ENCODE measurements at regions not wholly inside any gene's neighbourhood (a gene's known extent, or its start where the extent isn't known, plus 50 kb on each side); places are given as distances from the start of the nearest gene placed in this dataset.

- Mint-ChIP-seq H3K4me3 (no peak overlapping the region), H3K27me3 (ENCODE audit: insufficient read depth, low read depth) (peaks cover 2% of the 10 kb centered on the region), H3K36me3 (no peaks in the 10 kb centered on the region), H3K4me1 (no peaks in the 10 kb centered on the region), H3K9me3 (no peaks in the 10 kb centered on the region), H3K27ac (no peak overlapping the region)
- Histone ChIP-seq H3F3A (ENCODE audit: low read depth) (no peaks in the 10 kb centered on the region), H3K27ac (no peak overlapping the region), H3K4me3 (no peak overlapping the region), H3K27me3 (no peaks in the 10 kb centered on the region), H3K79me2 (ENCODE audit: low read depth) (no peaks in the 10 kb centered on the region), H3K9ac (no peak overlapping the region), H3K9me3 (ENCODE audit: low read depth) (no peaks in the 10 kb centered on the region), H3K4me2 (no peak overlapping the region), H3K4me1 (no peaks in the 10 kb centered on the region), H2AFZ (replicated peaks) (no peak overlapping the region), H3K36me3 (no peaks in the 10 kb centered on the region), H4K20me1 (ENCODE audit: low read depth) (no peaks in the 10 kb centered on the region)
- TF ChIP-seq EZH2phosphoT487 (IDR thresholded peaks at IDR 0.05) (no peak), CTCF (IDR thresholded peaks at IDR 0.05) (no peak), EZH2 (IDR thresholded peaks at IDR 0.05) (no peak)
- DNase-seq (ENCODE audit: low spot score): no peak
Measured at GRCh38 chr7:18290865-18291264, 204.7 kb upstream of the HDAC9 start.

- Histone ChIP-seq H3F3A (ENCODE audit: low read depth) (no peaks in the 10 kb centered on the region), H2AFZ (replicated peaks) (no peak overlapping the region), H3K9me3 (ENCODE audit: low read depth) (no peaks in the 10 kb centered on the region), H4K20me1 (ENCODE audit: low read depth) (no peaks in the 10 kb centered on the region), H3K27me3 (no peaks in the 10 kb centered on the region), H3K9ac (no peak overlapping the region), H3K4me2 (no peak overlapping the region), H3K27ac (no peak overlapping the region), H3K36me3 (no peaks in the 10 kb centered on the region), H3K79me2 (ENCODE audit: low read depth) (no peaks in the 10 kb centered on the region), H3K4me3 (no peak overlapping the region), H3K4me1 (no peaks in the 10 kb centered on the region)
- H3K36me3 Mint-ChIP-seq: no peaks in the 10 kb centered on the region
- peaks cover 2% of the 10 kb centered on the region for H3K27me3 Mint-ChIP-seq (ENCODE audit: insufficient read depth, low read depth)
- H3K4me3 Mint-ChIP-seq: no peak overlapping the region
- no peak overlapping the region for H3K27ac Mint-ChIP-seq
- no peaks in the 10 kb centered on the region for H3K4me1 Mint-ChIP-seq
- TF ChIP-seq EZH2 (IDR thresholded peaks at IDR 0.05) (no peak), EZH2phosphoT487 (IDR thresholded peaks at IDR 0.05) (no peak), CTCF (IDR thresholded peaks at IDR 0.05) (no peak)
- no peak for DNase-seq (ENCODE audit: low spot score)
- H3K9me3 Mint-ChIP-seq: no peaks in the 10 kb centered on the region
Measured at GRCh38 chr7:18292584-18292983, 203.0 kb upstream of the HDAC9 start.

GRCh38 chr7:18293759-18294158, 201.8 kb upstream of the HDAC9 start:
- Mint-ChIP-seq H3K36me3 (no peaks in the 10 kb centered on the region), H3K4me1 (no peaks in the 10 kb centered on the region), H3K4me3 (no peak overlapping the region), H3K27ac (no peak overlapping the region), H3K27me3 (ENCODE audit: insufficient read depth, low read depth) (peaks cover 2% of the 10 kb centered on the region), H3K9me3 (no peaks in the 10 kb centered on the region)
- Histone ChIP-seq H3K4me3 (no peak overlapping the region), H2AFZ (replicated peaks) (peak overlapping the region; percentile 77), H3K27me3 (no peaks in the 10 kb centered on the region), H3K9ac (no peak overlapping the region), H4K20me1 (ENCODE audit: low read depth) (no peaks in the 10 kb centered on the region), H3K79me2 (ENCODE audit: low read depth) (no peaks in the 10 kb centered on the region), H3K27ac (no peak overlapping the region), H3K4me2 (no peak overlapping the region), H3K9me3 (ENCODE audit: low read depth) (no peaks in the 10 kb centered on the region), H3K36me3 (no peaks in the 10 kb centered on the region), H3F3A (ENCODE audit: low read depth) (no peaks in the 10 kb centered on the region), H3K4me1 (no peaks in the 10 kb centered on the region)
- TF ChIP-seq EZH2phosphoT487 (IDR thresholded peaks at IDR 0.05): no peak
- no peak for TF ChIP-seq CTCF (IDR thresholded peaks at IDR 0.05)
- no peak for TF ChIP-seq EZH2 (IDR thresholded peaks at IDR 0.05)
- DNase-seq (ENCODE audit: low spot score): no peak

GRCh38 chr7:18294411-18294810, 201.1 kb upstream of the HDAC9 start:
- H3K9me3 ChIP-seq (ENCODE audit: low read depth): no peaks in the 10 kb centered on the region
- no peaks in the 10 kb centered on the region for H3K4me1 ChIP-seq
- H3K36me3 ChIP-seq: no peaks in the 10 kb centered on the region
- no peaks in the 10 kb centered on the region for H3K79me2 ChIP-seq (ENCODE audit: low read depth)
- no peaks in the 10 kb centered on the region for H4K20me1 ChIP-seq (ENCODE audit: low read depth)
- H3K9me3 Mint-ChIP-seq: no peaks in the 10 kb centered on the region
- H3K9ac ChIP-seq: no peak overlapping the region
- H2AFZ ChIP-seq (replicated peaks): no peak overlapping the region
- H3K4me2 ChIP-seq: no peak overlapping the region
- no peak overlapping the region for H3K27ac Mint-ChIP-seq
- TF ChIP-seq CTCF (IDR thresholded peaks at IDR 0.05) (no peak), EZH2 (IDR thresholded peaks at IDR 0.05) (no peak)
- no peak overlapping the region for H3K27ac ChIP-seq
- peaks cover 2% of the 10 kb centered on the region for H3K27me3 Mint-ChIP-seq (ENCODE audit: insufficient read depth, low read depth)
- no peak for DNase-seq (ENCODE audit: low spot score)
- H3K27me3 ChIP-seq: no peaks in the 10 kb centered on the region
- H3K4me3 Mint-ChIP-seq: no peak overlapping the region
- H3F3A ChIP-seq (ENCODE audit: low read depth): no peaks in the 10 kb centered on the region
- H3K4me1 Mint-ChIP-seq: no peaks in the 10 kb centered on the region
- no peaks in the 10 kb centered on the region for H3K36me3 Mint-ChIP-seq
- H3K4me3 ChIP-seq: no peak overlapping the region

Measured in neural progenitor cell (in vitro differentiated cells).